ENCODE measurements at regions not wholly inside any gene's neighbourhood (a gene's known extent, or its start where the extent isn't known, plus 50 kb on each side); places are given as distances from the start of the nearest gene placed in this dataset.

- H3K27ac Mint-ChIP-seq = no peak overlapping the region
- CTCF ChIA-PET = interaction anchor here (0.6 to 0.7 kb wide), 2 partner anchors 29 to 511 kb away, joined by 4 to 5 read pairs; no protein-coding TSS in a partner anchor
- POLR2A ChIA-PET = no interaction called here
Measured at GRCh38 chr10:63054889-63055611, 78.1 kb upstream of the NRBF2 start.

GRCh38 chr10:63052083-63052482 is 81.0 kb upstream of the NRBF2 start:
- Mint-ChIP-seq H3K9me3 (ENCODE audit: insufficient read depth) (peaks cover 1% of the 10 kb centered on the region), H3K27me3 (peaks cover 32% of the 10 kb centered on the region), H3K4me3 (no peak overlapping the region), H3K27ac (no peak overlapping the region), H3K4me1 (no peaks in the 10 kb centered on the region)
- no peak overlapping the region for H3K4me2 ChIP-seq (replicated peaks; ENCODE audit: low read depth, low read length, poor library complexity, severe bottlenecking)
- intact Hi-C loops (cut with micrococcal nuclease) = no loop called here
- no peaks in the 10 kb centered on the region for H3K4me1 ChIP-seq (ENCODE audit: control insufficient read depth in 2 of 2, insufficient read depth in 2 of 2, low read length in 2 of 2)
- CTCF ChIA-PET = interaction anchor here (1.0 kb wide), 1 partner anchor 441 kb away, joined by 3 read pairs; no protein-coding TSS in a partner anchor
- POLR2A ChIA-PET = no interaction called here
- H2AFZ ChIP-seq (ENCODE audit: insufficient read depth, low read depth, low read length, poor library complexity, severe bottlenecking) = no peak overlapping the region
- no peaks in the 10 kb centered on the region for H3K79me2 ChIP-seq (ENCODE audit: control insufficient read depth, insufficient read depth, low read length)
- WGBS (ENCODE audit: insufficient coverage) = 100% methylated on average over 2 of the region's 6 CpGs
- H3K36me3 ChIP-seq (replicated peaks in 1 of 2; ENCODE audit: control extremely low read depth in 1 of 2, control insufficient read depth in 1 of 2, extremely low read depth in 1 of 2, insufficient read depth in 2 of 2, low read length in 1 of 2) = no peaks in the 10 kb centered on the region
- H3K27me3 ChIP-seq (replicated peaks in 1 of 4; ENCODE audit: control extremely low read depth in 1 of 4, control insufficient read depth in 3 of 4, insufficient read depth in 4 of 4, low read length in 3 of 4) = peaks cover 0 to 4% (median 0%) of the 10 kb centered on the region in 4 experiments
- ATAC-seq (ENCODE audit: low read depth) = no peak
- H3K9me3 ChIP-seq (ENCODE audit: control extremely low read depth in 1 of 3, control insufficient read depth in 2 of 3, insufficient read depth in 1 of 3, low read length in 2 of 3) = peaks cover 0 to 3% (median 0%) of the 10 kb centered on the region in 3 donors
- no peak overlapping the region for H3K27ac ChIP-seq (ENCODE audit: low read length in 2 of 2)
- DNase-seq = no peak
- no peak overlapping the region for H3K9ac ChIP-seq (ENCODE audit: low read length)
- H4K20me1 ChIP-seq (ENCODE audit: control insufficient read depth, insufficient read depth, low read length, poor library complexity, severe bottlenecking) = no peaks in the 10 kb centered on the region
- no peak for TF ChIP-seq EZH2 (IDR thresholded peaks at IDR 0.05; ENCODE audit: borderline replicate concordance, insufficient read depth, low read depth, low read length, poor library complexity, severe bottlenecking)
- TF ChIP-seq CTCF (IDR thresholded peaks at IDR 0.05) = no peak
- H3K4me3 ChIP-seq (ENCODE audit: control extremely low read depth in 1 of 5, extremely low read depth in 1 of 5, insufficient read depth in 1 of 5, low read depth in 2 of 5, low read length in 4 of 5) = no peak overlapping the region

More at GRCh38 chr10:63054889-63055611, 78.1 kb upstream of the NRBF2 start:
- no peaks in the 10 kb centered on the region for H3K4me1 ChIP-seq (ENCODE audit: control insufficient read depth in 2 of 2, insufficient read depth in 2 of 2, low read length in 2 of 2)
- peaks cover 0 to 3% (median 0%) of the 10 kb centered on the region in 3 donors for H3K9me3 ChIP-seq (ENCODE audit: control extremely low read depth in 1 of 3, control insufficient read depth in 2 of 3, insufficient read depth in 1 of 3, low read length in 2 of 3)
- H3K27me3 ChIP-seq (replicated peaks in 1 of 4; ENCODE audit: control extremely low read depth in 1 of 4, control insufficient read depth in 3 of 4, insufficient read depth in 4 of 4, low read length in 3 of 4) = peaks cover 0 to 3% (median 0%) of the 10 kb centered on the region in 4 experiments
- H4K20me1 ChIP-seq (ENCODE audit: control insufficient read depth, insufficient read depth, low read length, poor library complexity, severe bottlenecking) = no peaks in the 10 kb centered on the region
- ATAC-seq (ENCODE audit: low read depth) = no peak
- H3K79me2 ChIP-seq (ENCODE audit: control insufficient read depth, insufficient read depth, low read length) = no peaks in the 10 kb centered on the region
- no peak overlapping the region for H3K27ac ChIP-seq (ENCODE audit: low read length in 2 of 2)
- no peak for TF ChIP-seq EZH2 (IDR thresholded peaks at IDR 0.05; ENCODE audit: borderline replicate concordance, insufficient read depth, low read depth, low read length, poor library complexity, severe bottlenecking)
- H3K36me3 ChIP-seq (replicated peaks in 1 of 2; ENCODE audit: control extremely low read depth in 1 of 2, control insufficient read depth in 1 of 2, extremely low read depth in 1 of 2, insufficient read depth in 2 of 2, low read length in 1 of 2) = no peaks in the 10 kb centered on the region
- DNase-seq = no peak
- no peak overlapping the region for H3K4me3 Mint-ChIP-seq
- H3K4me2 ChIP-seq (replicated peaks; ENCODE audit: low read depth, low read length, poor library complexity, severe bottlenecking) = no peak overlapping the region
- no peak overlapping the region for H3K4me3 ChIP-seq (ENCODE audit: control extremely low read depth in 1 of 5, extremely low read depth in 1 of 5, insufficient read depth in 1 of 5, low read depth in 2 of 5, low read length in 4 of 5)
- intact Hi-C loops (cut with micrococcal nuclease) = no loop called here
- peaks cover 16% of the 10 kb centered on the region for H3K27me3 Mint-ChIP-seq
- H3K4me1 Mint-ChIP-seq = no peaks in the 10 kb centered on the region
- no peak overlapping the region for H2AFZ ChIP-seq (ENCODE audit: insufficient read depth, low read depth, low read length, poor library complexity, severe bottlenecking)
- peaks cover 1% of the 10 kb centered on the region for H3K9me3 Mint-ChIP-seq (ENCODE audit: insufficient read depth)
- H3K9ac ChIP-seq (ENCODE audit: low read length) = no peak overlapping the region

Measured in B cell (primary cell).